HEK293T (cell line): ENCODE measurements at regions not wholly inside any gene's neighbourhood (a gene's known extent, or its start where the extent isn't known, plus 50 kb on each side); places are given as distances from the start of the nearest gene placed in this dataset.

Source experiments
- BHLHE40 ChIP-seq: fragments of 450-650 bp; IDR thresholded peaks from 2 replicates; pipeline ENCODE4 v1.6.1; 2016; ENCODE audit warnings: mild to moderate bottlenecking, moderate library complexity, borderline replicate concordance
- ELF4 ChIP-seq: fragments of 450-650 bp; IDR thresholded peaks from 2 replicates; pipeline ENCODE4 v1.6.1; 2017; ENCODE audit warnings: antibody characterized with exemption
- FOXA1 ChIP-seq: fragments of 450-650 bp; IDR thresholded peaks from 2 replicates; pipeline ENCODE4 v1.6.1; 2016; ENCODE audit warnings: mild to moderate bottlenecking
- FOXK2 ChIP-seq: fragments of 450-650 bp; IDR thresholded peaks from 2 replicates; pipeline ENCODE4 v1.6.1; 2016; ENCODE audit warnings: mild to moderate bottlenecking
- FOXM1 ChIP-seq: fragments of 450-650 bp; IDR thresholded peaks from 2 replicates; pipeline ENCODE4 v1.6.1; 2017; ENCODE audit warnings: mild to moderate bottlenecking, borderline replicate concordance
- L3MBTL2 ChIP-seq: fragments of 450-650 bp; conservative IDR thresholded peaks from 2 replicates; pipeline ENCODE4 v1.6.1; 2016; ENCODE audit warnings: mild to moderate bottlenecking
- LEF1 ChIP-seq: fragments of 450-650 bp; IDR thresholded peaks from 2 replicates; pipeline ENCODE4 v1.6.1; 2017; ENCODE audit warnings: mild to moderate bottlenecking, borderline replicate concordance
- SP1 ChIP-seq: fragments of 450-650 bp; IDR thresholded peaks from 2 replicates; pipeline ENCODE4 v1.6.1; 2017
- SUZ12 ChIP-seq: fragments of 450-650 bp; IDR thresholded peaks from 2 replicates; pipeline ENCODE4 v1.6.1; 2016; ENCODE audit warnings: mild to moderate bottlenecking
- TARDBP ChIP-seq: fragments of 450-650 bp; IDR thresholded peaks from 2 replicates; pipeline ENCODE4 v1.6.1; 2016
- ZNF384 ChIP-seq: fragments of 450-650 bp; IDR thresholded peaks from 2 replicates; pipeline ENCODE4 v1.6.1; 2016
- TF ChIP-seq, protein P1 (sequence below): fragments of 450-650 bp; IDR thresholded peaks from 2 replicates; pipeline ENCODE4 v1.6.1; 2016

- no peak for TF ChIP-seq L3MBTL2
- TF ChIP-seq ELF4 = no peak
- TF ChIP-seq ZNF384 = no peak
- TF ChIP-seq, protein P1, sequence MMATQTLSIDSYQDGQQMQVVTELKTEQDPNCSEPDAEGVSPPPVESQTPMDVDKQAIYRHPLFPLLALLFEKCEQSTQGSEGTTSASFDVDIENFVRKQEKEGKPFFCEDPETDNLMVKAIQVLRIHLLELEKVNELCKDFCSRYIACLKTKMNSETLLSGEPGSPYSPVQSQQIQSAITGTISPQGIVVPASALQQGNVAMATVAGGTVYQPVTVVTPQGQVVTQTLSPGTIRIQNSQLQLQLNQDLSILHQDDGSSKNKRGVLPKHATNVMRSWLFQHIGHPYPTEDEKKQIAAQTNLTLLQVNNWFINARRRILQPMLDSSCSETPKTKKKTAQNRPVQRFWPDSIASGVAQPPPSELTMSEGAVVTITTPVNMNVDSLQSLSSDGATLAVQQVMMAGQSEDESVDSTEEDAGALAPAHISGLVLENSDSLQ = no peak
- no peak for TF ChIP-seq FOXA1
- no peak for TF ChIP-seq FOXK2
- no peak for TF ChIP-seq LEF1
- TF ChIP-seq SP1 = no peak
- TF ChIP-seq SUZ12 = no peak
- TF ChIP-seq BHLHE40 = no peak
- no peak for TF ChIP-seq FOXM1
- no peak for TF ChIP-seq TARDBP
Measured at GRCh38 chr5:167869125-167869524, 422.3 kb upstream of the WWC1 start.
